ENCODE measurements at regions not wholly inside any gene's neighbourhood (a gene's known extent, or its start where the extent isn't known, plus 50 kb on each side); places are given as distances from the start of the nearest gene placed in this dataset.
"Not testable (repeated sequence)": the region's sequence is repeated elsewhere in the genome, so short reads cannot be mapped to it uniquely, and the experiment has no call there.

- no peak for DNase-seq
Observed at GRCh38 chr12:93080994-93081809, 152.1 kb upstream of the EEA1 start.

- DNase-seq, result no peak
Observed at GRCh38 chr12:93081810-93082165, 152.7 kb upstream of the EEA1 start.

GRCh38 chr12:93085383-93086287 lies 156.5 kb upstream of the EEA1 start:
- DNase-seq, result no peak

- DNase-seq, result no peak
Observed at GRCh38 chr12:93086288-93086727, 157.2 kb upstream of the EEA1 start.

- DNase-seq, result no peak
Observed at GRCh38 chr12:93087840-93088610, 158.9 kb upstream of the EEA1 start.

GRCh38 chr12:93089805-93090569 lies 160.9 kb upstream of the EEA1 start:
- no peak for DNase-seq

- DNase-seq, result no peak
Observed at GRCh38 chr12:93090731-93091172, 161.7 kb upstream of the EEA1 start.

GRCh38 chr12:93091886-93092648 lies 163.0 kb upstream of the EEA1 start:
- no peak for DNase-seq

- DNase-seq, result no peak
Observed at GRCh38 chr12:93092649-93092945, 163.5 kb upstream of the EEA1 start.

GRCh38 chr12:93093243-93093642 lies 164.1 kb upstream of the EEA1 start:
- no peak for DNase-seq

GRCh38 chr12:93094222-93094621 lies 165.1 kb upstream of the EEA1 start:
- DNase-seq, result not testable (repeated sequence)

GRCh38 chr12:93094988-93095737 lies 166.1 kb upstream of the EEA1 start:
- no peak for DNase-seq

- DNase-seq, result no peak
Observed at GRCh38 chr12:93097417-93097816, 168.3 kb upstream of the EEA1 start.

- DNase-seq, result peak; percentile 80
Observed at GRCh38 chr12:93098077-93098476, 169.0 kb upstream of the EEA1 start.

GRCh38 chr12:93099792-93100191 lies 170.7 kb upstream of the EEA1 start:
- no peak for DNase-seq

- no peak for DNase-seq
Observed at GRCh38 chr12:93100610-93101009, 171.5 kb upstream of the EEA1 start.

GRCh38 chr12:93101367-93101766 lies 172.3 kb upstream of the EEA1 start:
- DNase-seq, result no peak

GRCh38 chr12:93102312-93102711 lies 173.2 kb upstream of the EEA1 start:
- DNase-seq, result no peak

- no peak for DNase-seq
Observed at GRCh38 chr12:93102744-93103143, 173.6 kb upstream of the EEA1 start.

GRCh38 chr12:93103154-93103553 lies 174.1 kb upstream of the EEA1 start:
- no peak for DNase-seq

- DNase-seq, result no peak
Observed at GRCh38 chr12:93104535-93104934, 175.4 kb upstream of the EEA1 start.

Data from activated CD8-positive, alpha-beta memory T cell treated with anti-CD3 and anti-CD28 coated beads for 24 hours (primary cell).